ENCODE measurements at regions not wholly inside any gene's neighbourhood (a gene's known extent, or its start where the extent isn't known, plus 50 kb on each side); places are given as distances from the start of the nearest gene placed in this dataset.

DNA sequence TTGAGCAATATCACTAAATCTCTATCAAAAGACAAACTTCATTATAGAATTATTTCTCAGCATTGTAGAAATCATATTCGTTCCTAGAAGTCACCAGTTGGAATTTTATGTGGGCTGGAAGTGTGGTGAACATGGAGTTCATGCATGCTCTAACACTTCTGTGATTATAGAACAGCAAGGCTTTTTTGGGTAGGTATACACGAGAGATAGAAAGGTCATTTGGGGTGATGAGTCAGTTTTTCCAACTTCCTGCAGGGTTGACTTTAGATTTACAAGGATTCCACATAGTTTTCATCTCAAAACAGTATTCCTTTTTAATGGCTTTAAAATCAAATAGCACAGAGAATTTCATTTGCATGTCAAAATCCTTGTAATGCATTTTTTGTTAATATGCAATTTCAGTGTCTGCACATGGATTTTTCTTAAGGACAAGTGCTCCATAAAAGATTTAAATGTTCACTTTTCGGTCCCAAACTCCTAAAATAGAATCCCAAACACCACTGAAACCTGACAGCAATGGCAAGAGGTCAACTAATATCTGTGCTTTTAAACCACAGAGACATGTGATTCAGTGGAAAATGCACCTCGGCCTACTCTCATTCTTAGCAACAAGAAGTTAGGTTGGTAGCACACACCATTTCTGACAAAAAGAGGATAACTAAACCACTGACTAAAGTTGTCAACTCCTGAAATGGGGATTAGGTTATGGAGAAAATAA lies 211.0 kb downstream of the MOXD1 start:
- TF ChIP-seq SUZ12 (IDR thresholded peaks at IDR 0.05; ENCODE audit: extremely low read depth, insufficient read depth, insufficient read length) (no peak), YY1 (IDR thresholded peaks at IDR 0.05; ENCODE audit: insufficient read depth, insufficient read length) (no peak)
